ENCODE measurements at regions not wholly inside any gene's neighbourhood (a gene's known extent, or its start where the extent isn't known, plus 50 kb on each side); places are given as distances from the start of the nearest gene placed in this dataset.

DNA sequence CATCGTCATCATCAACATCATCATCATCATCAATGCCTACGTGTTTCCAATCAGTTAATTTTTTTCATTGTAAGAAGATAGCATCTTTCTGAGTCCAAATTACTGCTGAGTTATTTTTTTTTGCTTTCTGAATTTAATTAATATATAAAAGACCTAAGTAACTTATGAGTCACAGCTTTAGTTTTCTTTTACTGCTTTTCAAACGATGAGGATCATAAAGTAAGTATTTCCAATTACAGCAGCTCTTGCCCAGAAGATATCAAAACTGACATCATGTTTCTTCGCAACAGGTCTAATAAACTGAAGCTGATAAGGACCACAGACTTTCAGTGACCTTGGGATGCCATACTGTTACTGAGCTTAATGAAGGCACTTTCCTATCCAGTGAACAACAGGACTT, 442.2 kb downstream of the DSEL start:
- TF ChIP-seq, protein P1, sequence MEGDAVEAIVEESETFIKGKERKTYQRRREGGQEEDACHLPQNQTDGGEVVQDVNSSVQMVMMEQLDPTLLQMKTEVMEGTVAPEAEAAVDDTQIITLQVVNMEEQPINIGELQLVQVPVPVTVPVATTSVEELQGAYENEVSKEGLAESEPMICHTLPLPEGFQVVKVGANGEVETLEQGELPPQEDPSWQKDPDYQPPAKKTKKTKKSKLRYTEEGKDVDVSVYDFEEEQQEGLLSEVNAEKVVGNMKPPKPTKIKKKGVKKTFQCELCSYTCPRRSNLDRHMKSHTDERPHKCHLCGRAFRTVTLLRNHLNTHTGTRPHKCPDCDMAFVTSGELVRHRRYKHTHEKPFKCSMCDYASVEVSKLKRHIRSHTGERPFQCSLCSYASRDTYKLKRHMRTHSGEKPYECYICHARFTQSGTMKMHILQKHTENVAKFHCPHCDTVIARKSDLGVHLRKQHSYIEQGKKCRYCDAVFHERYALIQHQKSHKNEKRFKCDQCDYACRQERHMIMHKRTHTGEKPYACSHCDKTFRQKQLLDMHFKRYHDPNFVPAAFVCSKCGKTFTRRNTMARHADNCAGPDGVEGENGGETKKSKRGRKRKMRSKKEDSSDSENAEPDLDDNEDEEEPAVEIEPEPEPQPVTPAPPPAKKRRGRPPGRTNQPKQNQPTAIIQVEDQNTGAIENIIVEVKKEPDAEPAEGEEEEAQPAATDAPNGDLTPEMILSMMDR (IDR thresholded peaks at IDR 0.05; ENCODE audit: low read depth, low read length, missing input control), result no peak
- TF ChIP-seq, protein P2, sequence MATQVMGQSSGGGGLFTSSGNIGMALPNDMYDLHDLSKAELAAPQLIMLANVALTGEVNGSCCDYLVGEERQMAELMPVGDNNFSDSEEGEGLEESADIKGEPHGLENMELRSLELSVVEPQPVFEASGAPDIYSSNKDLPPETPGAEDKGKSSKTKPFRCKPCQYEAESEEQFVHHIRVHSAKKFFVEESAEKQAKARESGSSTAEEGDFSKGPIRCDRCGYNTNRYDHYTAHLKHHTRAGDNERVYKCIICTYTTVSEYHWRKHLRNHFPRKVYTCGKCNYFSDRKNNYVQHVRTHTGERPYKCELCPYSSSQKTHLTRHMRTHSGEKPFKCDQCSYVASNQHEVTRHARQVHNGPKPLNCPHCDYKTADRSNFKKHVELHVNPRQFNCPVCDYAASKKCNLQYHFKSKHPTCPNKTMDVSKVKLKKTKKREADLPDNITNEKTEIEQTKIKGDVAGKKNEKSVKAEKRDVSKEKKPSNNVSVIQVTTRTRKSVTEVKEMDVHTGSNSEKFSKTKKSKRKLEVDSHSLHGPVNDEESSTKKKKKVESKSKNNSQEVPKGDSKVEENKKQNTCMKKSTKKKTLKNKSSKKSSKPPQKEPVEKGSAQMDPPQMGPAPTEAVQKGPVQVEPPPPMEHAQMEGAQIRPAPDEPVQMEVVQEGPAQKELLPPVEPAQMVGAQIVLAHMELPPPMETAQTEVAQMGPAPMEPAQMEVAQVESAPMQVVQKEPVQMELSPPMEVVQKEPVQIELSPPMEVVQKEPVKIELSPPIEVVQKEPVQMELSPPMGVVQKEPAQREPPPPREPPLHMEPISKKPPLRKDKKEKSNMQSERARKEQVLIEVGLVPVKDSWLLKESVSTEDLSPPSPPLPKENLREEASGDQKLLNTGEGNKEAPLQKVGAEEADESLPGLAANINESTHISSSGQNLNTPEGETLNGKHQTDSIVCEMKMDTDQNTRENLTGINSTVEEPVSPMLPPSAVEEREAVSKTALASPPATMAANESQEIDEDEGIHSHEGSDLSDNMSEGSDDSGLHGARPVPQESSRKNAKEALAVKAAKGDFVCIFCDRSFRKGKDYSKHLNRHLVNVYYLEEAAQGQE (IDR thresholded peaks at IDR 0.05), result no peak
- TF ChIP-seq EGR1 (IDR thresholded peaks at IDR 0.05; ENCODE audit: low read depth in 2 of 2), result no peak
- TF ChIP-seq FOXA1 (IDR thresholded peaks at IDR 0.05), result no peak
- no peak for TF ChIP-seq RXRA (IDR thresholded peaks at IDR 0.05)
- TF ChIP-seq HNF4G (IDR thresholded peaks at IDR 0.05), result no peak
- no peak for TF ChIP-seq NR2F2 (IDR thresholded peaks at IDR 0.05)
- no peak for TF ChIP-seq HNF4A (conservative IDR thresholded peaks at IDR 0.05)
- no peak for TF ChIP-seq TAF1 (conservative IDR thresholded peaks at IDR 0.05)
- TF ChIP-seq, protein P3, sequence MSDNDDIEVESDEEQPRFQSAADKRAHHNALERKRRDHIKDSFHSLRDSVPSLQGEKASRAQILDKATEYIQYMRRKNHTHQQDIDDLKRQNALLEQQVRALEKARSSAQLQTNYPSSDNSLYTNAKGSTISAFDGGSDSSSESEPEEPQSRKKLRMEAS (IDR thresholded peaks at IDR 0.05), result no peak

Measured in liver (tissue), 3 donors.